ENCODE measurements at regions not wholly inside any gene's neighbourhood (a gene's known extent, or its start where the extent isn't known, plus 50 kb on each side); places are given as distances from the start of the nearest gene placed in this dataset.
"Not testable (repeated sequence)": the region's sequence is repeated elsewhere in the genome, so short reads cannot be mapped to it uniquely, and the experiment has no call there.

DNA sequence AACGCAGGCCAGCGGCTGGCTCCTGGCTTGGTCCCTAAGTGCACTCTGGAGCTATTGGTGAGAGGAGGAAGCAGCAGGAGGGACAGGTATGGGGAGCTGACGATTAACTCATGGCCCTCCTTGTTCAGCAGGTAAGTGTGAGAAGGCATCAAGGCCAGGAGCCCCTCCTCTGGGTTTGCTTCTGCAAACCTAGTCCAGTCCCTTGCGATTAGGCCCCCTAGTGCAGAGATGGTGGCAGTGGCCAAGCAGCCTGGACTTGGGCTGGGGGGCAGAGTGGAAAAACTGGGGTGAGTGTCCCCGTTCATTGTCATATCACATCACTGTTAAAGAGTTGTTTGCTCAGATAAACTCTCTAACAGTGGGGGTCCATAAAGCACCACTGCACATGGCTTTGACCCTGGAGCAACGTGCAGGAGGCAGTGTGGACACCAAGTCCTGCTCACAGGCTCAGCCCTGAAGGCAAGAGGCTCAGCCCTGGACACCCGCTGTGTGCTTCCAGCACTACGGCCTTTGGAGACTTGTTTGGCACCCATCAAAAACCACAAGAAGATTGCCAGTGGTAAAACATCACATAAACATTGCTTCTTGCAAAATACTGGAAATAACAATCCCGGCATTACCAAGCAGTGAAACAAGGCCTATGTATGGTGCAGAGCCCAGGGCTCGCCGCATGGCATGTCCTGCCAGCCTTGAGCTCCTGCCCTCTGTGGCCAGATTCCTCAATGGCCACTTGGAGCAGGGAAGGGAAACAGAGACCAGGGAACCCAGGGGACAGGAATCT is 184.3 kb upstream of the RTL1 start:
- intact Hi-C loops (cut with micrococcal nuclease), result no loop called here
- ATAC-seq (peak; percentile 50), DNase-seq (no peak)

DNA sequence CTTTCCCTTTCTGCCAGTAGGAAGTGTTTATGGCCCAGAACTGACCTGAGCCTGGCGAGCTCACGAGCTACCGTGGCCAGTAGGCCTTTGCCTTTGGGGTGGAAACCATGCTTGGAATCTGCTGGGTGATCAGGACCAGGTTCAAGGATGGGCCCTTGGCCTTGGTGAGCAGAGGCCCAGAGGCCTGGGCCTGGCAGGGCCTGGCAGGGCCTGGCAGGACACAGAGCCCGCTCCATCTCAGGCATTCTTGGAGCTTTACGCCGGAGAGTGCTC is 184.8 kb upstream of the RTL1 start:
- intact Hi-C loops (cut with micrococcal nuclease), result no loop called here
- ATAC-seq, result no peak
- DNase-seq, result no peak

DNA sequence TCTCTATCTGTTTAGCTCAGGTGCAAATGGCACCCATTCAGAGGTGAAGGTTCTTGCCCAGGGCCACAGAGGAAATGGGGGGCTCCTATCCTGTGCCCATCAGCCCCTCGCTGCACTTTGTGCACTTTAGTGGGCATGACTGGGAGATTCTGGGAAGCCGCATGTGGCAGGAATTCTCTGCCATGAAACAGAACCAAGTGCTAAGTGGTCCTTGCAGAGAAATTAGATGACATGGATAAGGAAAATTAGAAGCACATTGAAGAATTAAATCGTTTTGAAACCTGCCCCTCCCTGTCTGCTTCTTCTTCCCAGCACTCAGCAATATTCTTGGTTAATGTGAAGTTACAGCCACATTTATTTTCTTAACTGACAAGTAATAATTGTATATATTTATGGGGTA is 185.2 kb upstream of the RTL1 start:
- ATAC-seq (no peak), DNase-seq (no peak)
- intact Hi-C loops (cut with micrococcal nuclease), result no loop called here

DNA sequence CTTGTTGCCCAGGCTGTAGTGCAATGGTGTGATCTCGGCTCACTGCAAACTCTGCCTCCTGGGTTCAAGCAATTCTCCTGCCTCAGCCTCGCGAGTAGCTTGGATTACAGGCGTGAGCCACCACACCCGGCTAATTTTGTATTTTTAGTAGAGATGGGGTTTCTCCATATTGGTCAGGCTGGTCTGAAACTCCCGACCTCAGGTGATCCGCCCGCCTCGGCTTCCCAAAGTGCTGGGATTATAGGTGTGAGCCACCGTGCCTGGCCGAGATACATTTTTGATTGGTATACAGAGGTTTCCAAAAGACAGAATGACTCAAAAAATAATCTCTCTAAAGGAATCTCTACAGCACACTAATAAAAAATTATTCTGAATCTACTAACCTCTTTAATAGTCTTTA is 187.0 kb upstream of the RTL1 start:
- DNase-seq; ATAC-seq; intact Hi-C loops (cut with micrococcal nuclease): not testable (repeated sequence)

DNA sequence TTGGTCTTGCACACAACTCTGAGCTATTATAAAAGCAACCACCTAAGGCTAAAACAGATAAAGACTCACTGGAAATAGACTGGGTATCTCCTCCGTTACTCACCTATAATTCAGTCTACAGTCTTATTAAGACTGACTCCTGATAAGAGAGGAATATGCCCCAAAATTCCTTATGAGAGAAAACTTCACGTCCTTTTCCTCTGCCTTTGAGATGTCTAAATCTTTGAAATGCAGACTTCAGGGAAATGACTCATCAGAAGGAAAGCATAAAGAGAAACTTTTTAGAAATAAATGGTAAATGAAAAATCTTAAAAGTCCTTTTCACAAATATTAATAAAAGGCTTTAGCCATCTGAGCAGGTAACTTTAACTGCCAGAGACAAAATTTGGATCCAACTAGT is 187.5 kb upstream of the RTL1 start:
- intact Hi-C loops (cut with micrococcal nuclease), result no loop called here
- DNase-seq (no peak), ATAC-seq (no peak)

DNA sequence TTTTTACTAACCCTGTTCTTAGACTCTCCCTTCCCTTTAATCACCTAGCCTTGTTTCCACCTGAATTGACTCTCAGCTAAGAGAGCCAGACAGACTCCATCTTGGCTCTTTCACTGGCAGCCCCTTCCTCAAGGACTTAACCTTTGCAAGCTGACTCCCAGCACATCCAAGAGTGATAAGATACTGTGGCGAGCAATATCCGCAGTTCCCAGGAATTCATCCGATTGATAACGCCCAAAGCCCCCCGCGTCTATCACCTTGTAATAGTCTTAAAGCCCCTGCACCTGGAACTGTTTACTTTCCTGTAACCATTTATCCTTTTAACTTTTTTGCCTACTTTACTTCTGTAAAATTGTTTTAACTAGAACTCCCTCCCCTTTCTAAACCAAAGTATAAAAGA is 191.4 kb upstream of the RTL1 start:
- ATAC-seq; intact Hi-C loops (cut with micrococcal nuclease); DNase-seq: not testable (repeated sequence)

DNA sequence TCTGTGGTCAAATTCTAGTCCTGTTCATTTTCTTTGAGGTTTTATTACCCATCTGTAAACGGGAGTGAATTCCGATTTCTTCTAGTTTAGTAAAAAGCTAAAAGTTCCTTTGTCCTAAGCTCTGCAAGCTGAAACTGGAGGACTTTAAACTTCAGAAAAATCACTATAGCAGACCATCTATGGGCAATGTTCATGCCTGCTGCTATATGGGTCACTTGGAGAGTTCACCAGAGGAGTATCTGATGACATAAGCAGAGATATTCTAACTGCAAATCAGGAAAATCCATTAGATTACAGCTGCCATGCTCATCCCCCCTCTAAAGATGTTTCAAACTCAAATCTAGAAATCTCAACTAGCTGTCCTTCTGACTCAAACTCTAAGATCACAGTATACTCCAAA is 193.0 kb upstream of the RTL1 start:
- no peak for DNase-seq
- no peak for ATAC-seq
- intact Hi-C loops (cut with micrococcal nuclease), result no loop called here

DNA sequence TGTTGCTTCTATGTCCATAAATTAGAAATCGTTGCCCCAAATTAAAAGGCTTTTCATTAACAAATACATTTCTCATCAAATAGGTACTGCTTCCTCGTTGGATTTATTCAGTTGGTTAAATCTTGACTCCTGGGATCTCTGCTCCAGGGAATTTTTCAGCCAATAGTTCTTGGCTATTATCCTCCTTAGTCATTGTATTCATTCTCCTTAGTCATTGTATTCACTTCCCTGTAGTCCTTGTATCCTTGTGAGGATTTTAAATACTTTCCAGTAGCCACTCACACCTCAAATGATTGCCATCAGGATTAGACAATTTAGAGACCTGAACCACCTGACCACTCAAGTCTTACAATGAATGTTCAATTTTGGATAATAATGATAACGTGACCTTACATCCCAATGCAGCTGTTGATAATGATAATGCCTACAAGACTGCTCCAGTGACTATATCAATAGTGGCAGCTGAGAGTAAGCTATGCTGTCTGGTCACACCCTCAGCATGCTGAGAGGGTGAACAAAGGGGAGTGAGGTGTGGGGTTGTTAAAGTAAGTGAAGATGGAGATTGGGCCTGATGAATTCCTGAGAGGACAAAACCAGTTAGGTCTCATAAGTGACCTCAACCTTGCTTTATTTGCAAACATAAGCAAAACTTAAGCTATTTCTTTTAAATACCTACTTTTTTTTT is 193.7 kb upstream of the RTL1 start:
- no peak for DNase-seq
- intact Hi-C loops (cut with micrococcal nuclease), result no loop called here
- no peak for ATAC-seq

DNA sequence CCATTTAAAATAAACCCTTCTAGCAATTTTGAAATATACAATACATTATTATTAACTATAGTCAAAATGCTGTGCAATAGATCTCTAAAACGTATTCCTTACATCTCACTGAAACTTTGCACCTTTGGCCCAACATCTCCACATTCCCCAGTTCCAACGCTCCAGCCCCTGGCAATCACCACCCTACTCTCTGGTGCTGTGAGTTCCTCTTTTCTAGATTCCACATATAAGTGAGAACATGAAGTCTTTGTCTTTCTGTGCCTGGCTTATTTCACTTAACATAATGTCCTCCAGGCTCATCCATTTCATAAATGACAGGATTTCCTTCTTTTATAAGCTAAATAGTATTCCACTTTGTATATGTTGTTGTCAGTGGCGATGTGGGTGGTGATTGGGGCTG is 194.7 kb upstream of the RTL1 start:
- ATAC-seq (no peak), DNase-seq (no peak)
- intact Hi-C loops (cut with micrococcal nuclease), result no loop called here

DNA sequence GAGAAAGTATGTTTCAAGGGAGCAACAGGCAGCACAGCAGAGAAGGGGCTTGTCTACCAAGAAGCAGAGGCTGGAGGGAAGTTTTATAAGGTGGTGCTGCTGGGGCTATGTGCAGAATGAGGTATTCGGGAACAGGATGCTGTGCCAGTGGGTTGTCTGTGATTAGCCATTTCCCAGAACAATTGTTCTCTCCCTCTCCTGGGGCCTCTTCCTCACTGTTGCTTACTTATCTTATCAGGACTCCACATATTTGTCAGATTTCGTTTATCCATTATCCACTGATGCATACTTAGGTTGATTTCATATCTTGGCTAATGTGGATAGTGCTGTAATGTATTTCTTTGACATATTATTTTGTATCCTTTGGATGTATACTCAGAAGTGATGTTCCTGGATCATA is 195.1 kb upstream of the RTL1 start:
- DNase-seq (no peak), ATAC-seq (no peak)
- intact Hi-C loops (cut with micrococcal nuclease), result no loop called here

DNA sequence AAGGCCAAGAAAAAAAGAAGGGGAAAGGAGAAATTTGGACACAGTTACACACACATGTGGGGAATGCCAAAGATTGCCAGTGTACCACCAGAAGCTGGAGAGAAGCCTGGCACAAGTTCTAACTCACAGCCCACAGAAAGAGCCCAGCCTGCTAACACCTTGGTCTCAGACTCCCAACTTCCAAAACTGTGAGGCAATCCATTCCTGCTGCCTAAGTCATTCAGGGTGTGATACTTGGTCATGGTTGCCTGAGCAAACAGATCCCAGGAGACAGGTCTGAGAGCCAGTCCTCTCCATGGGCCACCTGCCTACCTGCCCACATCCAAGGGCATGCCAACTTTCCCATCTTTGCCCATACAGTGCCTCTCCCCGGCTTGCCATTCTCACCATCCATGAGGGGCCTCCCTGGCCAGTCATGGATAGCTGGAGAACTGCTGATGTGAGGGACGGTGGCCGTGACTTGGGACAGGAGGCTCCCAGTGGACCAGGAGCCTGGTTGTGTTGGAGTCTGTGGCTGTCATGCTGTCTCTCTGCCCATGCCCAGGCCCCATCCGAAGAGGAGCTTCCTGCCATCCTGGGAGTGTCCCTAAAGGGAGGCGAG is 198.0 kb upstream of the RTL1 start:
- no peak for DNase-seq
- ATAC-seq, result no peak
- intact Hi-C loops (cut with micrococcal nuclease), result no loop called here

DNA sequence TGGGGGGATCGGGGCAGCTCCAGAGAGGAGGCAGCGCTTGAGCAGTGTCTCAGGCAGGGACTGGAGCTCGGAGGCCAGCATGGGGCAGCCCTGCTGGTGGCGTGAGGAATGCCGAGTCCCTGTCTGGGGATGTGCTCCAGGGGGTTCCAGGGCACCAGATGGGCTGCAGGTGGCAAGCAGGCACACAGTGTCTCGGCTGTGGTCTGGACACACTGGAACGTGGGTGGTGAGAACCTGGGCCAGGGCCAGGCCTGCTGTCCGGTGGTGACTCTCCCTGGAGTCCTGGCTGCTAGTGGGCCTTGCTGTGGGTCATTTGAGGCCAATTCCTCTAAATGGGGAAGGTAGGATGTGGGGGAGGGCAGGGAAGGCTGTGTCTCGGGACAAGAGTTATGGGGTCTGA is 199.4 kb upstream of the RTL1 start:
- no peak for ATAC-seq
- intact Hi-C loops (cut with micrococcal nuclease), result no loop called here
- DNase-seq, result no peak

DNA sequence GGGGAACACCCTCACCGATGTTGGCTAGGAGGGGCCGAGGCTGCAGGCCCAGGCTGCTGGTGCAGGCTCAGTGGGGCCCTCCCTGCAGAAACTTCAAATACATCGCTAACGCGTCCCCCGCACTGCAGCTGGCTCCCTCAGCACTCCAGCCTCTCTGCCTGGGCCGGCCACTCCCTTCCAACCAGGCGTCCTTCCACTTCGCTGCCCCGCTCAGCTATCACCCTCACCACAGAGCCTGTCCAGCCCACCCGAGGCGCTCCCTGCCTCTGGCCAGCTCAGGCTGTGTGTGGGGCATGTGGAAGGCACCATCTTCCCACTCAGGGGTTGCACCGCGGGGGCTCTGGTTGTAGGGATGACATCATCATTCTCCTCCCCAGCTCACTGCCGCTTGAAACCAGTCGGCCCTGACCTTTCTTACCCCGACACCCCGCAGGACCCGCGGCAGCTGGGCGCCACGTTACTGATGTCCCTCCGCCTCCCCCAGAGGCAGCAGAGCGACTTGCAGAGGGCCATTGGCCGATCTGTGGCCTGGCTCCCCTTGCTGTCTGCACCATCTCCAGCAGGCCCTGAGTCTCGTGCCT is 199.9 kb upstream of the RTL1 start:
- intact Hi-C loops (cut with micrococcal nuclease), result no loop called here
- DNase-seq, result no peak
- no peak for ATAC-seq

DNA sequence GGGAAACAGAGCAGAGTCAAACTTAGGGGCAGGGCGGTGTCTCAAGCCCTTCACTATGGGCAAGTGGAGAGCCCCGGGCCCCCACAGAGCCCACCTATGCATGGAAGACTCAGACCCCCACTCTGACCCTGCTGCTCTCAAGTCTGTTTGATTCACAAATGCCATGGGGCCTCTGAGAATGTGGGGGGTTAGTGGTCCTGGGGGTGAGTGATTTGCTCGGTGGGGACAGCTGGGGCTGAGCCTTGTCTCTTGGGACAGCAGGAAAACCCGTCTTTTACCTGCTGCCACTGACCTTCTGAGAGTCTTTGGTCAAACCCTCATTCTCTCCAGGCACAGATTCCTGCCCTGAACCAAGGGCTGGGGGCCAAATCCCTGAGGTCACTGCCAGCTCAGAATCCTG is 201.0 kb upstream of the RTL1 start:
- ATAC-seq (no peak), DNase-seq (no peak)
- intact Hi-C loops (cut with micrococcal nuclease), result no loop called here

DNA sequence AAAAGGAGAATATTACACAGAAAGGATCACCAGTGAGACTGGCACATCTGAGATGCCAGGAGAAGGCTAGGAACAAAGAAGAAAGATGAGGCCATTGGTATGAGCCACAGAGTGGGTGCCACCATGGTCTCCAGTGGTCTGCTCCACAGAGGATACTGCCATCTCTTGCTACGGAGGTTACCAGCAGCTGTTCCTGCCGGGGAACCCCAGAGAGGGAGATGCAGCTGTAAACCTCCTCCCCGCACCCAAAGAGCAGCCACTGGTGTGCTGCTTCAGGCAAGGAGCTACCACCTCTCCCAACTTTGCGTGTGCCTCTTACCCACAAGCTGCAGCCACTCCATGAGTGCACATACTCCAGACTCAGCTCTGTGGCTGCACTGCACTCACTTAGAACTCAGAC is 201.5 kb upstream of the RTL1 start:
- intact Hi-C loops (cut with micrococcal nuclease), result no loop called here
- DNase-seq, result no peak
- ATAC-seq, result no peak

DNA sequence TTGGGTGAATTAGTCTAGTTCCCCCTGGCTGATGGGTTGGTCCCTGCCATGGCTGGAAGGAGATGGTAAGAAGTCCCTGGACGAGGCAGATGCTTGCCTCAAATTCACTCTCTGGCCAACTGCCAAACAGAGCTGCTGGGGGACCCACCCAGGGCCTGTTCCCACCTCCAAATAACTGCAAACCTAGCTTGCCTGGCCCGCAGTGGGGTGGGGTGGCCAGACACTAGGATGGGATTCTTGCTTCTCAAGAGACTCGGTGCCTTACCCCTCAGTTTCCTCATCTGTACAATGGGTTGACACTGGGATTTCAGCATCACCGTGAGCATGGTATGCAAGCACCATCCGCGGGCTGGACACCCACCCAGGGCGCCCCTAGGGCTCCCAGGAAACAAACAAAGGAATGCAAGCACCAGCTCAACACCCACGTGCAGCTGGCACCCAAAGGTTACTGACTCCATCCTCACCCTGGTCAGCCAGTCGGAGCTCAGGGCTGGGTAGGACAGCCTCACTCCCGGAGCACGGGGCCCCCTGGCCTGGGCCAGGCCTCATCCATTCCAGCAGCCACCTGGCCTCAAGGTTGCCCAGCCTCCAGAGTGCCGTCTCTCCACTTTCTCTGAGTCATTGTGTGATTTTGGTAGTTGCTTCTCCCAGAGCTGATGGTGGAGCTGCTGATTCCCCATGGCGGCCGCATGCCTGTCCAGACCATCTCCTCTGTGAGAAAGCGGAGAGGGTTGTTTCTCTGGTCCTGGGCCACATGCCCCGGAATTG is 205.2 kb upstream of the RTL1 start:
- DNase-seq (no peak), ATAC-seq (no peak)
- intact Hi-C loops (cut with micrococcal nuclease), result no loop called here

DNA sequence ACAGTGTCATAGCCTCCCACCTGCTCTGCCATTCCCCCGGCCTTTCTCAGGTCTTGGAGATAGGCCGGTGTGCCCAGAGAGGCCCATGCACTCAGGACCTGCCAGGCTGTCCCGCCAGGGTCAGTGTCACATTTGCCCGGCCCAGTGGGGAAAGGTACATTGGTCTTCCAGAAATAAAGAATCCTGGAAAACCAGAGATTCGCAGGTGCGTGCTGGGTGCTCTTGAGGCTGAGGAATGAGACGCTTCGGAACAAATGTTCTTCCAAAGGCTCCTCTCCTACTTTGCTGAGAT is 205.8 kb upstream of the RTL1 start:
- DNase-seq, result no peak
- intact Hi-C loops (cut with micrococcal nuclease), result no loop called here
- no peak for ATAC-seq

DNA sequence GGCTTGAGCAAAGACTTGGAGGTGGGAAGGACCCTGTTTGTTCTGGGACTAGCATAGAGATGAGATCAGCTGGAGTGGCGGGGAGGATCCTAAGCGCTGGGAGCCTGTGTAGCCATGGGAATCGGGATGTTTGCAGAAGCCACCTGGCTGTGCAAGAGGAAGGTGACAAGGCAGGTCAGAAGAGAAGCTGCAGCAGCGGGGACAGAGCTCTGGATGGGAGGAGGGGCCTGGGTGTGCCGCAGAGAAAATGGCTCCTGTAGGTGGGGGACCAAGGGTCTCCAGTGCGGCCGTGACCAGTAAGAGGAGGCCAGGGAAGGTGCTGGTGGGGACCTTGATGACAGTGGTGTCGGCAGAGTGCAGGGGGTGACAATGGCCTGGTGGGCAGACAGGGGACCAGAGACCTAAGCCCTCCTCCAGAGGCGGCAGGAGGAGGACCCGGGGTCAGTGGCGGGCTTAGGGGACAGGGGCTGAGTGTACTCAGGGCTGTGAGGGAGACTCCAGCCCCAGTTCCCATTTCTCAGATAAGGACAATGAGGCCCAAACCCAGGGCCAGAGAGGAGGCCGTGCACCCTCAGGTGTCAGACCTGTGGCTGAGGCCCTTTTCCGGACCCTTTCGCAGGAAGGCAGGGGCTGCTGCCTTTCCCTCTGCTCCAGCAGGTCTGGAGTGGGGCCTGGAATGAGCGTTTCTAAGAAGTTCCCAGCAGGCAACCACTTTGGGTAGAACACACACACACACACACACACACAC is 206.6 kb upstream of the RTL1 start:
- intact Hi-C loops (cut with micrococcal nuclease), result no loop called here
- no peak for ATAC-seq
- no peak for DNase-seq
